ENCODE measurements at regions not wholly inside any gene's neighbourhood (a gene's known extent, or its start where the extent isn't known, plus 50 kb on each side); places are given as distances from the start of the nearest gene placed in this dataset.

DNA sequence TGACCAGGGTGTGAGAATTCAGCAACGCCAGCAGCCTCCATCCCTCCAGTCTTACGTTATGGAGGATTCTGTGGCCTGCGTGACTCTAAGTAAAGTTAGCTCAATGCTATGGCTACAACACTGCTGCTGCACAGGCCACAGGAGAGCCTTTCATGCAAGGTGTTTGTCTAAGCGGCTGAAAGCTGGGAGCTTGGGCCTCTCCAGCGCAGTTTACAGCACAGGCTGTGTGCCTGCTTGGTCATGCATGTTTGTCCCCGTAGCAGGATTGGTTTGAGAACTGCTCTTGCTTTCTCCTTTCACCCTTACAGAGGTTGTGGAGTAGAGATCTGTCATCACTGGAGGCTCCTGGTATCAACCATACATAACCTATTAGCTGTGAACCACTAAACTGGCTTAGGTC, 113.1 kb upstream of the TMCC3 start:
- Histone ChIP-seq H3K36me3 (replicated peaks in 1 of 2) (no peaks in the 10 kb centered on the region), H3K27ac (no peak overlapping the region), H3K4me3 (no peak overlapping the region), H3K9me3 (replicated peaks in 1 of 3) (no peaks in the 10 kb centered on the region), H3K27me3 (no peaks in the 10 kb centered on the region), H3K4me1 (replicated peaks in 1 of 2) (no peaks in the 10 kb centered on the region)
- intact Hi-C loops (cut with DNase I), result loop anchor here in 1 of 2 donors (5.0 kb wide), 1 partner anchor 216 kb away; no protein-coding TSS in a partner anchor
- 91 to 96% (median 92%) methylated on average over 6 of the region's 6 CpGs for WGBS, 4 donors
- no peak for DNase-seq
- no peak for TF ChIP-seq POLR2A (IDR thresholded peaks at IDR 0.05)

DNA sequence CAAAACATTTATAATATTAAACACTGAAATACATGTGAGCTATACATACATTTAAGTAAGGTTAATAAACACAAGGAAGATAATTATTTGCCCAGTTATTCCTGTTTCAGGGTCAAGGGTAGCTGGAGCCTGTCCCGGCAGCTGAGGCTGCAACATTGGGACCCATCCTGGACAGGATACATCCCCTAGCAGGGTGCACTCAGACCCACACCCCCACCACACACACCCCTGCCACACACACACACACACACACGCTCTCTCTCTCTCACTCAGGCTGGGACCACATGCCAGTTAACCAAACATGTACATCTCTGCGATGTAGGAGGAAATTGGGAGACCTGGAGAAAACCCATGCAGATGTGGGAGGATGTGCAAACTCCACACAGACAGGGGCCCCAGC, 112.6 kb upstream of the TMCC3 start:
- no peak for DNase-seq
- Histone ChIP-seq H3K27me3 (no peaks in the 10 kb centered on the region), H3K27ac (no peak overlapping the region), H3K4me3 (no peak overlapping the region), H3K4me1 (replicated peaks in 1 of 2) (no peaks in the 10 kb centered on the region), H3K9me3 (replicated peaks in 1 of 3) (no peaks in the 10 kb centered on the region), H3K36me3 (replicated peaks in 1 of 2) (no peaks in the 10 kb centered on the region)
- intact Hi-C loops (cut with DNase I), result loop anchor here in 1 of 2 donors (5.0 kb wide), 1 partner anchor 216 kb away; no protein-coding TSS in a partner anchor
- TF ChIP-seq, protein P1, sequence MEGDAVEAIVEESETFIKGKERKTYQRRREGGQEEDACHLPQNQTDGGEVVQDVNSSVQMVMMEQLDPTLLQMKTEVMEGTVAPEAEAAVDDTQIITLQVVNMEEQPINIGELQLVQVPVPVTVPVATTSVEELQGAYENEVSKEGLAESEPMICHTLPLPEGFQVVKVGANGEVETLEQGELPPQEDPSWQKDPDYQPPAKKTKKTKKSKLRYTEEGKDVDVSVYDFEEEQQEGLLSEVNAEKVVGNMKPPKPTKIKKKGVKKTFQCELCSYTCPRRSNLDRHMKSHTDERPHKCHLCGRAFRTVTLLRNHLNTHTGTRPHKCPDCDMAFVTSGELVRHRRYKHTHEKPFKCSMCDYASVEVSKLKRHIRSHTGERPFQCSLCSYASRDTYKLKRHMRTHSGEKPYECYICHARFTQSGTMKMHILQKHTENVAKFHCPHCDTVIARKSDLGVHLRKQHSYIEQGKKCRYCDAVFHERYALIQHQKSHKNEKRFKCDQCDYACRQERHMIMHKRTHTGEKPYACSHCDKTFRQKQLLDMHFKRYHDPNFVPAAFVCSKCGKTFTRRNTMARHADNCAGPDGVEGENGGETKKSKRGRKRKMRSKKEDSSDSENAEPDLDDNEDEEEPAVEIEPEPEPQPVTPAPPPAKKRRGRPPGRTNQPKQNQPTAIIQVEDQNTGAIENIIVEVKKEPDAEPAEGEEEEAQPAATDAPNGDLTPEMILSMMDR (IDR thresholded peaks at IDR 0.05), result no peak
- TF ChIP-seq POLR2A (IDR thresholded peaks at IDR 0.05), result no peak
- WGBS, 4 donors, result 56 to 86% (median 80%) methylated on average over 2 to 3 of the region's 3 CpGs

DNA sequence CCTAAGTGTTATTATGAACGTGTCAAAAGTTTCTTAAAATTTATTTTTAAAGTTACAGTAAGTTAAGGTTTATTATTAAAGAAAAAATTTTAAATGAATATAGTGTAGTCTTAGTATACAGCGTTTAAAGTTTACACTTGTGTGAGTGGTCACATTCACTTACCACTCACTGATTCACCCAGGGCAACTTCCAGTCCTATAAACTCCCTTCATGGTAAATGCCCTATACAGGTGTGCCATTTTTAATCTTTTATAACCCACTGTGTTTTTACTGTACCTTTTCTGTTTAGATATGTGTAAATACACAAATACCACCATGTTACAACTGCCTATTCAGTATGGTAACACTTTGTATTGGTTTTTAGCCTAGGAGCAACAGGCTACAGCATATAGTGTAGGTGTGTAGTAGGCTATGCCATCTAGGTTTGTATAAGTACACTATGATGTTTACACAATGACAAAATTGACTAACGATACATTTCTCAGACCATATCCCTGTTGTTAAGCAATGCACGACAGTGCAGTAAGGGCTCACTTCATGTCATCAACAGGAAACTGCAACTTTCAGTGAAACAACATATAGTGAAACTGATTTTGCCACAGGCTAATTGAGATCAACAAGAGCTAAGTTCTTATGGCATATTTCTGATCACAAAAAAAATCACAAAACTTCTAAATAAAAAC, 112.0 kb upstream of the TMCC3 start:
- Histone ChIP-seq H3K36me3 (replicated peaks in 1 of 2) (no peaks in the 10 kb centered on the region), H3K4me3 (no peak overlapping the region), H3K27me3 (no peaks in the 10 kb centered on the region), H3K4me1 (replicated peaks in 1 of 2) (no peaks in the 10 kb centered on the region), H3K9me3 (replicated peaks in 1 of 3) (no peaks in the 10 kb centered on the region), H3K27ac (no peak overlapping the region)
- intact Hi-C loops (cut with DNase I), result loop anchor here in 1 of 2 donors (5.0 kb wide), 1 partner anchor 215 kb away; no protein-coding TSS in a partner anchor
- no peak for DNase-seq
- TF ChIP-seq POLR2A (IDR thresholded peaks at IDR 0.05), result no peak
- TF ChIP-seq, protein P1 (IDR thresholded peaks at IDR 0.05), result no peak
- 71 to 87% (median 79%) methylated on average over 4 of the region's 4 CpGs for WGBS, 4 donors

DNA sequence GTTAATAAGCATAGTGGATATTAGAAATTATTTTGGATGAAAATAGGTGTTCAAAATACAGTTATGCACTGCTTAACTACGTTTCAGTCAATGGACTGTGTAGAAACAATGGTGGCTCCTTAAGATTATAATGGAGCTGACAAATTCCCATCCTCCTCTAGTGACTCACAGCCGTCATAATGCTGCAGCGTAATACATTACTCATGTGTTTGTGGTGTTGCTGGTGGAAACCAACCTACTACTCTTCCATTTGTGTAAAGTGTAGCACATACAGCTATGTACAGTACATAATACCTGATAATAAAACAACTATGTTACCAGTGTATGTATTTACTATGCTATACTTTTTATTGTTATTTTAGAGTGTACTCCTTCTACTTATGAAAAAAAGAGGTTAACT, 111.2 kb upstream of the TMCC3 start:
- TF ChIP-seq POLR2A (IDR thresholded peaks at IDR 0.05), result no peak
- TF ChIP-seq, protein P1 (IDR thresholded peaks at IDR 0.05), result no peak
- H3K4me1 ChIP-seq (replicated peaks in 1 of 2), result no peaks in the 10 kb centered on the region
- H3K4me3 ChIP-seq, result no peak overlapping the region
- intact Hi-C loops (cut with DNase I), result loop anchor here in 1 of 2 donors (5.0 kb wide), 1 partner anchor 214 kb away; no protein-coding TSS in a partner anchor
- H3K36me3 ChIP-seq (replicated peaks in 1 of 2), result no peaks in the 10 kb centered on the region
- H3K27ac ChIP-seq, result no peak overlapping the region
- no peak for DNase-seq
- H3K9me3 ChIP-seq (replicated peaks in 1 of 3), result no peaks in the 10 kb centered on the region
- no peaks in the 10 kb centered on the region for H3K27me3 ChIP-seq
- WGBS, 4 donors, result 56 to 80% (median 76%) methylated on average over 3 of the region's 3 CpGs

DNA sequence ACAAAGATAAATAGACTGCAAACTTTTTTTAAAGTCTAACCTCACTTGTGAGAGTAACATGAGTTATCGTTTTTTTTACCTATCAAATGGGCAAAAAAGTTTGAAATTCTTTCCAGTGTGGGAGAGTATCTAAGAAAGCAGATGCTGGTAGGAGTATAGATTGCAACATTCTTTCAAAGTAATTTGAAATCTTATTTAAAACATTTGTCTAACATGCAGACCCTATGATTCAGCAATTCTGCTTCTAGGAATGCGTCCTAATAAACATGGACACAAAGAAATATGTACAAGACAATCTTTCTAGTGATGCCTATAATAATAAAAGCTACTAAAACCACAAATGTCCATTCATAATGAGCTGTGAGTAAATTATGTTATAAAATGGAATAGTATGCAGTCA, 110.4 kb upstream of the TMCC3 start:
- Histone ChIP-seq H3K27ac (no peak overlapping the region), H3K4me3 (no peak overlapping the region), H3K9me3 (replicated peaks in 1 of 3) (no peaks in the 10 kb centered on the region), H3K27me3 (no peaks in the 10 kb centered on the region), H3K4me1 (replicated peaks in 1 of 2) (no peaks in the 10 kb centered on the region), H3K36me3 (replicated peaks in 1 of 2) (no peaks in the 10 kb centered on the region)
- WGBS, 4 donors, result 85 to 91% (median 87%) methylated on average over 2 of the region's 2 CpGs
- intact Hi-C loops (cut with DNase I), result loop anchor here in 1 of 2 donors (5.0 kb wide), 1 partner anchor 213 kb away; no protein-coding TSS in a partner anchor
- TF ChIP-seq, protein P1 (IDR thresholded peaks at IDR 0.05), result no peak
- TF ChIP-seq POLR2A (IDR thresholded peaks at IDR 0.05), result no peak
- no peak for DNase-seq
